DND-41 (cell line): ENCODE measurements at regions not wholly inside any gene's neighbourhood (a gene's known extent, or its start where the extent isn't known, plus 50 kb on each side); places are given as distances from the start of the nearest gene placed in this dataset.

ENCODE experiments used
- ATAC-seq: fragments of 200-7000 bp; cut with Tn5 transposase; 3 replicates; pipeline ENCODE4 v1.9.1; 2021; ENCODE audit warnings: low read depth; ENCODE audit not compliant: insufficient read depth
- DNase-seq: peaks from one replicate; pipeline ENCODE4 v3.0.0-alpha.2; 2020
- H2AFZ ChIP-seq: 2 replicates; pipeline ENCODE4 v1.6.0; 2012; ENCODE audit warnings: low read depth, low read length
- H3K27ac ChIP-seq: 2 replicates; pipeline ENCODE4 v1.5.1; 2012; ENCODE audit warnings: low read length, inconsistent platforms
- H3K27me3 ChIP-seq: fragments of 200-600 bp; sonication (generic); 2 replicates; pipeline ENCODE4 v1.6.0; 2012; ENCODE audit warnings: low read length, mild to moderate bottlenecking, inconsistent platforms; ENCODE audit not compliant: insufficient read depth, poor library complexity
- H3K36me3 ChIP-seq: 2 replicates; pipeline ENCODE4 v1.5.1; 2012; ENCODE audit warnings: low read length, inconsistent platforms; ENCODE audit not compliant: insufficient read depth
- H3K4me1 ChIP-seq: 2 replicates; pipeline ENCODE4 v1.5.1; 2012; ENCODE audit warnings: mild to moderate bottlenecking, low read length; ENCODE audit not compliant: insufficient read depth
- H3K4me2 ChIP-seq: 2 replicates; pipeline ENCODE4 v1.6.0; 2012; ENCODE audit warnings: mild to moderate bottlenecking, moderate library complexity, low read length, inconsistent platforms; ENCODE audit not compliant: insufficient read depth
- H3K4me3 ChIP-seq, 2 experiments: fragments of 200-600 bp in 1 of 2; shearing (Covaris generic) in 1 of 2; 2 replicates each; pipeline ENCODE4 v1.5.1; 2012 to 2016; ENCODE audit warnings: inconsistent platforms in 2 of 2, low read length in 2 of 2, mild to moderate bottlenecking in 2 of 2, low read depth in 1 of 2, moderate library complexity in 1 of 2
- H3K79me2 ChIP-seq: 2 replicates; pipeline ENCODE4 v1.6.0; 2012; ENCODE audit warnings: low read length, inconsistent platforms; ENCODE audit not compliant: insufficient read depth
- H3K9ac ChIP-seq: 2 replicates; pipeline ENCODE4 v1.6.0; 2012; ENCODE audit warnings: low read depth, mild to moderate bottlenecking, inconsistent platforms, low read length, moderate library complexity
- H3K9me3 ChIP-seq: 2 replicates; pipeline ENCODE4 v1.5.1; 2012; ENCODE audit warnings: low read length, moderate library complexity, mild to moderate bottlenecking, inconsistent platforms; ENCODE audit not compliant: insufficient read depth, severe bottlenecking
- H4K20me1 ChIP-seq: 2 replicates; pipeline ENCODE4 v1.6.0; 2012; ENCODE audit warnings: low read length; ENCODE audit not compliant: insufficient read depth
- CTCF ChIP-seq: IDR thresholded peaks from 2 replicates; pipeline ENCODE4 v1.5.1; 2012; ENCODE audit warnings: borderline replicate concordance, low read length, moderate library complexity, mild to moderate bottlenecking; ENCODE audit not compliant: poor library complexity, severe bottlenecking; ENCODE audit errors: extremely low read depth
- EZH2 ChIP-seq: IDR thresholded peaks from 3 replicates; pipeline ENCODE4 v1.6.1; 2012; ENCODE audit warnings: borderline replicate concordance, low read depth, mild to moderate bottlenecking, moderate library complexity, low read length, inconsistent platforms; ENCODE audit not compliant: severe bottlenecking

- ATAC-seq (no peak), DNase-seq (no peak)
- H3K36me3 ChIP-seq = no peaks in the 10 kb centered on the region
- H2AFZ ChIP-seq = no peak overlapping the region
- no peaks in the 10 kb centered on the region for H3K4me1 ChIP-seq
- no peak overlapping the region for H3K4me3 ChIP-seq
- no peaks in the 10 kb centered on the region for H3K27me3 ChIP-seq
- no peak overlapping the region for H3K4me2 ChIP-seq
- H3K9me3 ChIP-seq = no peaks in the 10 kb centered on the region
- no peaks in the 10 kb centered on the region for H3K79me2 ChIP-seq
- H3K9ac ChIP-seq = no peak overlapping the region
- no peak overlapping the region for H3K27ac ChIP-seq
- TF ChIP-seq CTCF (no peak), EZH2 (no peak)
- no peaks in the 10 kb centered on the region for H4K20me1 ChIP-seq
Observed at GRCh38 chr5:117945258-117945657, 1043.1 kb downstream of the DTWD2 start.

GRCh38 chr5:117943541-117943940, 1044.8 kb downstream of the DTWD2 start:
- Histone ChIP-seq H3K27ac (no peak overlapping the region), H3K36me3 (no peaks in the 10 kb centered on the region), H3K9me3 (no peaks in the 10 kb centered on the region), H3K4me3 (no peak overlapping the region), H3K9ac (no peak overlapping the region), H4K20me1 (no peaks in the 10 kb centered on the region), H3K4me1 (no peaks in the 10 kb centered on the region), H3K27me3 (no peaks in the 10 kb centered on the region), H2AFZ (no peak overlapping the region), H3K4me2 (no peak overlapping the region), H3K79me2 (no peaks in the 10 kb centered on the region)
- TF ChIP-seq EZH2 = no peak
- TF ChIP-seq CTCF = no peak
- DNase-seq (no peak), ATAC-seq (no peak)

GRCh38 chr5:117942861-117943519, 1045.4 kb downstream of the DTWD2 start:
- Histone ChIP-seq H2AFZ (no peak overlapping the region), H4K20me1 (no peaks in the 10 kb centered on the region), H3K79me2 (no peaks in the 10 kb centered on the region), H3K9ac (no peak overlapping the region), H3K9me3 (no peaks in the 10 kb centered on the region), H3K4me1 (no peaks in the 10 kb centered on the region), H3K4me3 (no peak overlapping the region), H3K27me3 (no peaks in the 10 kb centered on the region), H3K36me3 (no peaks in the 10 kb centered on the region), H3K27ac (no peak overlapping the region), H3K4me2 (no peak overlapping the region)
- TF ChIP-seq EZH2 (no peak), CTCF (no peak)
- DNase-seq (no peak), ATAC-seq (no peak)

GRCh38 chr5:117893211-117893610, 1095.1 kb downstream of the DTWD2 start:
- peaks cover 12% of the 10 kb centered on the region for H3K4me1 ChIP-seq
- no peak overlapping the region for H3K4me3 ChIP-seq
- H4K20me1 ChIP-seq = no peaks in the 10 kb centered on the region
- no peaks in the 10 kb centered on the region for H3K9me3 ChIP-seq
- no peaks in the 10 kb centered on the region for H3K27me3 ChIP-seq
- DNase-seq (no peak), ATAC-seq (no peak)
- no peak overlapping the region for H3K4me2 ChIP-seq
- no peak overlapping the region for H2AFZ ChIP-seq
- no peaks in the 10 kb centered on the region for H3K79me2 ChIP-seq
- TF ChIP-seq EZH2 = no peak
- TF ChIP-seq CTCF = no peak
- no peaks in the 10 kb centered on the region for H3K36me3 ChIP-seq
- no peak overlapping the region for H3K27ac ChIP-seq
- H3K9ac ChIP-seq = no peak overlapping the region
